ENCODE measurements at regions not wholly inside any gene's neighbourhood (a gene's known extent, or its start where the extent isn't known, plus 50 kb on each side); places are given as distances from the start of the nearest gene placed in this dataset.

- POLR2A ChIA-PET: no interaction called here
- H3K4me3 ChIP-seq (ENCODE audit: low read depth, low read length): no peak overlapping the region
- TF ChIP-seq ZNF404 (tag by site-specific recombination; IDR thresholded peaks at IDR 0.05): no peak
- TF ChIP-seq PRDM4 (tag by site-specific recombination; IDR thresholded peaks at IDR 0.05): no peak
- TF ChIP-seq ZNF335 (tag by site-specific recombination; conservative IDR thresholded peaks at IDR 0.05): no peak
- TF ChIP-seq ZNF488 (tag by site-specific recombination; IDR thresholded peaks at IDR 0.05): no peak
- TF ChIP-seq ZNF26 (tag by site-specific recombination; IDR thresholded peaks at IDR 0.05): no peak
- TF ChIP-seq ZNF24 (tag by site-specific recombination; IDR thresholded peaks at IDR 0.05): no peak
- TF ChIP-seq ZNF280D (tag by site-specific recombination; IDR thresholded peaks at IDR 0.05): no peak
- TF ChIP-seq ZNF155 (tag by site-specific recombination; IDR thresholded peaks at IDR 0.05): no peak
- no peak for TF ChIP-seq PRDM10 (tag by site-specific recombination; IDR thresholded peaks at IDR 0.05)
- TF ChIP-seq ZFP3 (tag by site-specific recombination; IDR thresholded peaks at IDR 0.05; ENCODE audit: low read depth): no peak
- no peak for TF ChIP-seq ELK4 (IDR thresholded peaks at IDR 0.05; ENCODE audit: borderline replicate concordance, low read depth, low read length)
- no peak for TF ChIP-seq ZNF623 (tag by site-specific recombination; IDR thresholded peaks at IDR 0.05)
- H3K27ac ChIP-seq (ENCODE audit: extremely low read depth, low read depth, low read length): no peak overlapping the region
- H3K4me1 ChIP-seq (ENCODE audit: control insufficient read depth, insufficient read depth, low read length): no peaks in the 10 kb centered on the region
- CTCF ChIA-PET: no interaction called here
- H3K9me3 ChIP-seq (ENCODE audit: control insufficient read depth, insufficient read depth, low read depth, low read length): no peaks in the 10 kb centered on the region
- H3K36me3 ChIP-seq (ENCODE audit: control insufficient read depth in 2 of 2, insufficient read depth in 1 of 2, low read length in 2 of 2): no peaks in the 10 kb centered on the region
Measured at GRCh38 chr13:44257796-44258195, 115.8 kb upstream of the SERP2 start.
